Keratinocyte (primary cell): ENCODE measurements at regions not wholly inside any gene's neighbourhood (a gene's known extent, or its start where the extent isn't known, plus 50 kb on each side); places are given as distances from the start of the nearest gene placed in this dataset.

Source experiments
- EZH2 ChIP-seq: IDR thresholded peaks from one replicate; pipeline ENCODE4 v1.6.1; 2012; ENCODE audit warnings: inconsistent platforms, mild to moderate bottlenecking, low read length, moderate library complexity
- TF ChIP-seq, protein P1 (sequence below), 3 experiments: IDR thresholded peaks in 1 of 3; conservative IDR thresholded peaks in 1 of 3; optimal IDR thresholded peaks in 1 of 3; 2 replicates in 2 of 3; 3 replicates in 1 of 3; pipeline versions ENCODE3 to v1.5.1; 2011; ENCODE audit warnings: low read length in 3 of 3, mild to moderate bottlenecking in 3 of 3, moderate library complexity in 2 of 3, control low read depth in 1 of 3, inconsistent platforms in 1 of 3; ENCODE audit not compliant: insufficient read depth in 2 of 3; ENCODE audit errors: extremely low read depth in 1 of 3

DNA sequence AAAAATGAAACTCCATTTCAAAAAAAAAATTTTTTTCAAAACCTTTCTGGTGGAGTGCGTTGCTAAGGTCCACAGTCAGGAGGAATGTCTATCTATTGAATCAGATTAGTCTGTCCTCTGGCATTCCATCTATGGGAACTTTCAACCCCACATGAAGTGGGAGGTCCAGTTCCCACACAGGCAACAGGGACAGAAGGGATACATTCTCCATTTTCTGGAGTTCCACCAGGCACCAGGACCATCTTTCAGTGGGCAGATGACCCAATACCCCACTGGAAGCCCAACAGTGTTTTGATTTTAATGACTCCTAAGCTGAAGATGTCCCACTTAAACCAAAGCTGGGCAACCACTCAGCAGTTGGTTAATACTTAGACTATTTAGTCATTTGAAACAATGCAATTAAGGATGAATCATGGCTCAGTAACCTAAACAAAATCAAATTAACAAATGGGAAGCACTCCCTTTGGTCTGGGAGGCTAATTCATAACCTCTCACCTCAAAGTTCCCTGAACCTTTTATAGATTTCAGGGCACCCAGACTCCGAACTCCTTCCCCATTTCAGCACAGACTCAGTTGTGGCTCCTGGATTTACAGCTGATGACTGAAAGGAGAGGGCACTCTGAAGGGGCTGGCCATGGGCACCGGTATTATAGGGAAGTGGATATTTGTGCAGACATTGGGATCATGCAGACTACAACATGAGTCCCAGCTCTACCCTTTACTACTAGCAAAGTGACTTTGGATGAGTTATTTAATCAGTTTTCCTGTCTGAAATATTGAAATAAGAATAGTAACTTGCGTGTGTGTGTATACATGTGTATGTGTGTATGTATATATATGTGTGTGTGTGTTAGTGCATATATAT is 264.3 kb upstream of the LRTM1 start:
- TF ChIP-seq EZH2: no peak
- TF ChIP-seq, protein P1, sequence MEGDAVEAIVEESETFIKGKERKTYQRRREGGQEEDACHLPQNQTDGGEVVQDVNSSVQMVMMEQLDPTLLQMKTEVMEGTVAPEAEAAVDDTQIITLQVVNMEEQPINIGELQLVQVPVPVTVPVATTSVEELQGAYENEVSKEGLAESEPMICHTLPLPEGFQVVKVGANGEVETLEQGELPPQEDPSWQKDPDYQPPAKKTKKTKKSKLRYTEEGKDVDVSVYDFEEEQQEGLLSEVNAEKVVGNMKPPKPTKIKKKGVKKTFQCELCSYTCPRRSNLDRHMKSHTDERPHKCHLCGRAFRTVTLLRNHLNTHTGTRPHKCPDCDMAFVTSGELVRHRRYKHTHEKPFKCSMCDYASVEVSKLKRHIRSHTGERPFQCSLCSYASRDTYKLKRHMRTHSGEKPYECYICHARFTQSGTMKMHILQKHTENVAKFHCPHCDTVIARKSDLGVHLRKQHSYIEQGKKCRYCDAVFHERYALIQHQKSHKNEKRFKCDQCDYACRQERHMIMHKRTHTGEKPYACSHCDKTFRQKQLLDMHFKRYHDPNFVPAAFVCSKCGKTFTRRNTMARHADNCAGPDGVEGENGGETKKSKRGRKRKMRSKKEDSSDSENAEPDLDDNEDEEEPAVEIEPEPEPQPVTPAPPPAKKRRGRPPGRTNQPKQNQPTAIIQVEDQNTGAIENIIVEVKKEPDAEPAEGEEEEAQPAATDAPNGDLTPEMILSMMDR (optimal IDR thresholded peaks at IDR 0.05 in 1 of 3, IDR thresholded peaks at IDR 0.05 in 1 of 3, conservative IDR thresholded peaks at IDR 0.05 in 1 of 3; ENCODE audit: extremely low read depth in 1 of 3, insufficient read depth in 2 of 3, low read length in 3 of 3): no peak
